BE2C (cell line): ENCODE measurements at regions not wholly inside any gene's neighbourhood (a gene's known extent, or its start where the extent isn't known, plus 50 kb on each side); places are given as distances from the start of the nearest gene placed in this dataset.
"Not testable (repeated sequence)": the region's sequence is repeated elsewhere in the genome, so short reads cannot be mapped to it uniquely, and the experiment has no call there.

ENCODE experiments used
- DNase-seq: peaks from one replicate; pipeline ENCODE4 v3.0.0-alpha.2; 2020
- H3K27me3 ChIP-seq: fragments of 250-450 bp; sonication (Bioruptor Pico); 2 replicates; pipeline ENCODE4 v1.5.1; 2020; ENCODE audit warnings: mild to moderate bottlenecking
- H3K36me3 ChIP-seq: fragments of 250-450 bp; sonication (Bioruptor Pico); 2 replicates; pipeline ENCODE4 v1.5.1; 2020; ENCODE audit warnings: mild to moderate bottlenecking
- H3K4me1 ChIP-seq: fragments of 250-450 bp; sonication (Bioruptor Pico); 2 replicates; pipeline ENCODE4 v1.5.1; 2020
- H3K4me3 ChIP-seq: 2 replicates; pipeline ENCODE4 v1.5.1; 2011; ENCODE audit warnings: low read depth, low read length
- H3K9me3 ChIP-seq: fragments of 250-450 bp; sonication (Bioruptor Pico); 2 replicates; pipeline ENCODE4 v1.5.1; 2020
- TF ChIP-seq, protein P1 (sequence below): IDR thresholded peaks from 2 replicates; pipeline ENCODE4 v1.5.1; 2012; ENCODE audit warnings: mild to moderate bottlenecking, low read depth, low read length

DNA sequence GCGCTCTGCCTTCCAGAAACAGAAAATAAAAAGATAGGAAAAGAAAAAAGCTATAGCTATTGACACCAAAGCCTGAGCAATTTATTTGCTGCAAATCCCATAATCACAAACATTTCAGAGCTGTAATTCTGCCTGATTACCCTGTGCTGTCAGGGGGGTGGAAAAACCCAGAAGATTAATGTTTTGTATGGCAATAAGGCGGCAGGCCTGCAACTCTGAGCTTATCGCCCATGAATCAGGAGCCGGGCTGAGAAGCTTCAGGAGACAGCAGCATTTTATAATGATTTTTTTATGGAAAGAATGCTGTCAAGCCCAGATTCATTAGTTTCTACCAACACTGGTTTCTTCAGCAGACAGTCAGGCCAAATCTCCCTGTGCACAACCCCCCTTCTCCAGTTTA is 82.6 kb upstream of the TMEM164 start:
- TF ChIP-seq, protein P1, sequence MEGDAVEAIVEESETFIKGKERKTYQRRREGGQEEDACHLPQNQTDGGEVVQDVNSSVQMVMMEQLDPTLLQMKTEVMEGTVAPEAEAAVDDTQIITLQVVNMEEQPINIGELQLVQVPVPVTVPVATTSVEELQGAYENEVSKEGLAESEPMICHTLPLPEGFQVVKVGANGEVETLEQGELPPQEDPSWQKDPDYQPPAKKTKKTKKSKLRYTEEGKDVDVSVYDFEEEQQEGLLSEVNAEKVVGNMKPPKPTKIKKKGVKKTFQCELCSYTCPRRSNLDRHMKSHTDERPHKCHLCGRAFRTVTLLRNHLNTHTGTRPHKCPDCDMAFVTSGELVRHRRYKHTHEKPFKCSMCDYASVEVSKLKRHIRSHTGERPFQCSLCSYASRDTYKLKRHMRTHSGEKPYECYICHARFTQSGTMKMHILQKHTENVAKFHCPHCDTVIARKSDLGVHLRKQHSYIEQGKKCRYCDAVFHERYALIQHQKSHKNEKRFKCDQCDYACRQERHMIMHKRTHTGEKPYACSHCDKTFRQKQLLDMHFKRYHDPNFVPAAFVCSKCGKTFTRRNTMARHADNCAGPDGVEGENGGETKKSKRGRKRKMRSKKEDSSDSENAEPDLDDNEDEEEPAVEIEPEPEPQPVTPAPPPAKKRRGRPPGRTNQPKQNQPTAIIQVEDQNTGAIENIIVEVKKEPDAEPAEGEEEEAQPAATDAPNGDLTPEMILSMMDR: no peak
- no peaks in the 10 kb centered on the region for H3K27me3 ChIP-seq
- DNase-seq: no peak
- H3K36me3 ChIP-seq: no peaks in the 10 kb centered on the region
- H3K4me3 ChIP-seq: no peak overlapping the region
- H3K9me3 ChIP-seq: no peaks in the 10 kb centered on the region
- no peaks in the 10 kb centered on the region for H3K4me1 ChIP-seq

DNA sequence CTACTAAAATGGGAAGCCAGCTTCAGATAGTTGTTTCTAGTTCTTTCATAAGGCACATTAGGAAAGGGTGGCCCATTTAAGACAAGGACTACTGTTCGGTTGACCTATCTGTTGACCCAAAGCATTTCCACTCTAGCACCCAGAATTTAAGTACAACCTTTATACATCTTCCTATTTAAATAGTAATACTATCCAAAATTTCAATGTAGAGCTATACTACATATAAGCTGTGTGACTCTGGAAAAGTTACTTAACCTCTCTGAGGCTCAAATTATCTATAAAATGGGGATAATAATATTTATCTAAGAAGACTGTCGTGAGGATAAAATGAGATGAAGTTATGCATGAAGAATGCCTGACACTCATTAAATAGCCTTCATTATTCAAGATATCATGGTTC is 82.0 kb upstream of the TMEM164 start:
- Histone ChIP-seq H3K4me1 (no peaks in the 10 kb centered on the region), H3K9me3 (no peaks in the 10 kb centered on the region), H3K36me3 (no peaks in the 10 kb centered on the region), H3K4me3 (no peak overlapping the region), H3K27me3 (no peaks in the 10 kb centered on the region)
- DNase-seq: no peak
- TF ChIP-seq, protein P1: no peak

DNA sequence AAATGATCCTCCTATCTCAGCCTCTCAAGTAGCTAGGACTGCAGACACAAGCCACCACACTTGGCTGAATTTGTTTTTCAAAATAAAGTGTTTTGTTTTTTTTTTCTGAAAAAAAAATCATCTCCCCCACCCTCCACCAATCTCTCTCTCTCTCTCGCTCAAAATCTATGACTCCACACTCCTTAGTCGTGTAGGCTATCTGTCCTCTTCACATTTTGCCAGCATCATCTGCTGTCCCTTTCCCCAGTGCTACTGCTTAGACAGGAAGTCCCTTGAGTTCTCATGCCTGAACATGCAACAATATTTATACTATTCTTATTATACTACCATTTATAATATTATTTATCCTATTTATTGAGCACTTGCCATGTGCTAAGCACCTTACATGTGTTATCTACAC is 80.7 kb upstream of the TMEM164 start:
- TF ChIP-seq, protein P1: no peak
- Histone ChIP-seq H3K36me3 (no peaks in the 10 kb centered on the region), H3K9me3 (no peaks in the 10 kb centered on the region), H3K4me3 (no peak overlapping the region), H3K4me1 (no peaks in the 10 kb centered on the region), H3K27me3 (no peaks in the 10 kb centered on the region)
- no peak for DNase-seq

DNA sequence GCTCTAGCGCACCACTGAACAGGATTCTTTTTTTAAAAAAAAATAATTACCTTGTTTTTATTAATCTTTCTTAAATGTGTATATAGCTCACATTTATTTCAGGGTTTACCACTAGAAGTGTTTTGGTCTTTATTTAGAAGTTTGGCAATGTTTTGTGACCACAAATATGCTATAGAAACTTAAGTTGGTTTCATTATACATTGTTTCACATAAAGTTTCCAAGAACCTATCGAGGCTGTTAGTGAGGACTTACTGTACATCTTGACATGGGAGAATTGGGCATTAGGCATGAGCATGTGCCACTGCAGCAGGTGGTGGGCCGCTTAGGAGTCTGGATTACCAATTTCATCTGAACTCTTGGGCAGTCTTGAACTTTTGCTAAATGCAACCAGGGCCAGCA is 77.9 kb upstream of the TMEM164 start:
- not testable (repeated sequence) for H3K27me3 ChIP-seq, H3K4me3 ChIP-seq, H3K4me1 ChIP-seq, H3K36me3 ChIP-seq, H3K9me3 ChIP-seq, DNase-seq

DNA sequence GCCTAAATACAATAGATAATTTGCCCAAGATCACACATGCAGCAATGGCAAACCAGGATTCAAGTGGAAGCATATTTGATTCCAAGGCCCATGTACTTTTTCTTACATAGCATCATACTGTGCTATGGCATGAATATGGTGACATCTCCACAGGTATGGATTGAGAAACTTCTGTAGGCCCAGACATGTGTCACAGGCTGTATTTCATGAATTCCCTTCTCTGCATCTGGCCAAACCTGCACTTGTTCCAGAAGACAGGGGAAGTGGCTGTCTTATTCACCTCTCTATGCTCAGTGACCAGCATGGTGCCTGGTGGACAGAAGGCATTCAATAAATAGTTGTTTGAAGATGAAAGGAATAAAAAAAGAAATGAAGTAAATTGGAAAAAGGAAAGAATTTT is 77.3 kb upstream of the TMEM164 start:
- TF ChIP-seq, protein P1: no peak
- no peaks in the 10 kb centered on the region for H3K9me3 ChIP-seq
- H3K4me3 ChIP-seq: no peak overlapping the region
- no peaks in the 10 kb centered on the region for H3K4me1 ChIP-seq
- no peaks in the 10 kb centered on the region for H3K36me3 ChIP-seq
- no peaks in the 10 kb centered on the region for H3K27me3 ChIP-seq
- DNase-seq: no peak

DNA sequence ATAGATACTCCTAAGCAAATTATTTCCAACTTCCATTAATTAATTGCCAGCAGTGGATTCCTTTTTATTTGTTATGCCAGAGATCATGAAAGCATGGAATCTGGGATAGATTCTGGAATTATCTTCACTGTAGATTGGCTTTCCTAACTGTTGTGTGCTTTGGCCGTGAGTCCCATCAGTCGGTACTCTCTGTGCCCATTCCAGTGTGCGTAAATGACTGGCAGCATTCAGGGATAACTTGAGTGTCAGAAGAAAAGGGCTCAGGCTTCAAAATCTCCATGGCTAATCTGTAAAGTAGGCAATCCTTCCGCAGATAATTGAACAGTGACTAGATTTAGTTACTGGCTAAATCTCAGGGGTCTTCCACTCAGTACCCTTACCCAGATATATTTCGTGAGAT is 76.8 kb upstream of the TMEM164 start:
- Histone ChIP-seq H3K4me1 (no peaks in the 10 kb centered on the region), H3K9me3 (no peaks in the 10 kb centered on the region), H3K4me3 (no peak overlapping the region), H3K27me3 (no peaks in the 10 kb centered on the region), H3K36me3 (no peaks in the 10 kb centered on the region)
- no peak for DNase-seq
- TF ChIP-seq, protein P1: no peak
